D721Med (cell line): ENCODE measurements at regions not wholly inside any gene's neighbourhood (a gene's known extent, or its start where the extent isn't known, plus 50 kb on each side); places are given as distances from the start of the nearest gene placed in this dataset.

Experiments used
- DNase-seq: peaks from one replicate; pipeline ENCODE4 v3.0.0; 2011; ENCODE audit warnings: low spot score; ENCODE audit not compliant: insufficient read length
- FAIRE-seq: peaks from 2 replicates; lab custom pipeline; 2011; peaks lifted over from hg19 to GRCh38; lab: Jason Lieb, UNC
- TF ChIP-seq, protein P1 (sequence below): IDR thresholded peaks from 2 replicates; pipeline ENCODE4 v1.5.1; 2012; ENCODE audit warnings: mild to moderate bottlenecking, control low read depth; ENCODE audit not compliant: insufficient read depth; ENCODE audit errors: missing control alignments

DNA sequence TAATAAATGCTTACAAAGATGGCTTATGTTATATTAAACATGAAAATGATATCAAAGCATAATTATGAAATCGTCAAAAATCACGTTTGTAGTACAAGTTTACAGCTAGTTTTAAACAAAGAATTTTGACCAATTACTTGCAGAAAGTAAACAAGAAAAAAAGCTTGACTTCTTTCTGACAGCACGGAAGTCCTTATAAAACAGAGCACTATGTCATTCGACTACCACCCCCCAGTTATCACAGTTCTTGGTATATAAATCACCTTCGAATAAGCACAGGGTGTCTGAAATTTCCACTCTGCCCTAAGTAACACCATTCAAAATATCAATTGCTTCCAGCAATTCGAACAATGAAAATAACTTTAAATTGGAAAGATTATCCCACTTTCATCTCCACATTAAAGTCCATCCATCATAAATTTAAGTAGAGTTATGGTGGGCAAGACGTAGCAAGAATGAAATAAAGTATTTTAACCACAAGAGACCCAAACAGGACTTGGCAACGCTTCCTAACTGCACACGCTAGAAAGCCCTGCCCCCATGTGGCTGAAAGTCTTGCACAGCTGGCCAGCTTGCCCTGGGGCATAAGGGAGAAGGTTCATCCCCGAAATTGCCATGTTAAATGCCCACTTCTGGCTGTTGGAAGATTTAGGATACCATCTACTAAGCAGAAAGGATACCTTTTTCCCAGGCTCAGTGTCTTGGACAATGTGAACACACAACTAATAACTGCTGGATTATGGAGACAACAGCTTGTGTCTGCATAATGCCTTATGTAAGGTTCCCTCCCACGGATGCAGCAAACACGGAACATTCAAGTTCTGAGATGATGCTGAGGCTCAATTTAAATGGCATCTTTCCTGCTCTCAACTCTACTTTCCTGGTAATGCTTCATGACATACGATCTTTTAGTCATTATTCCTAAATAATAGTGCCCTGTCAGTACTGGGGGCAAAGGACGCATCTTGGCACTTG lies 116.4 kb upstream of the TJP1 start:
- TF ChIP-seq, protein P1, sequence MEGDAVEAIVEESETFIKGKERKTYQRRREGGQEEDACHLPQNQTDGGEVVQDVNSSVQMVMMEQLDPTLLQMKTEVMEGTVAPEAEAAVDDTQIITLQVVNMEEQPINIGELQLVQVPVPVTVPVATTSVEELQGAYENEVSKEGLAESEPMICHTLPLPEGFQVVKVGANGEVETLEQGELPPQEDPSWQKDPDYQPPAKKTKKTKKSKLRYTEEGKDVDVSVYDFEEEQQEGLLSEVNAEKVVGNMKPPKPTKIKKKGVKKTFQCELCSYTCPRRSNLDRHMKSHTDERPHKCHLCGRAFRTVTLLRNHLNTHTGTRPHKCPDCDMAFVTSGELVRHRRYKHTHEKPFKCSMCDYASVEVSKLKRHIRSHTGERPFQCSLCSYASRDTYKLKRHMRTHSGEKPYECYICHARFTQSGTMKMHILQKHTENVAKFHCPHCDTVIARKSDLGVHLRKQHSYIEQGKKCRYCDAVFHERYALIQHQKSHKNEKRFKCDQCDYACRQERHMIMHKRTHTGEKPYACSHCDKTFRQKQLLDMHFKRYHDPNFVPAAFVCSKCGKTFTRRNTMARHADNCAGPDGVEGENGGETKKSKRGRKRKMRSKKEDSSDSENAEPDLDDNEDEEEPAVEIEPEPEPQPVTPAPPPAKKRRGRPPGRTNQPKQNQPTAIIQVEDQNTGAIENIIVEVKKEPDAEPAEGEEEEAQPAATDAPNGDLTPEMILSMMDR: peak; percentile 12
- FAIRE-seq (no peak), DNase-seq (no peak)

DNA sequence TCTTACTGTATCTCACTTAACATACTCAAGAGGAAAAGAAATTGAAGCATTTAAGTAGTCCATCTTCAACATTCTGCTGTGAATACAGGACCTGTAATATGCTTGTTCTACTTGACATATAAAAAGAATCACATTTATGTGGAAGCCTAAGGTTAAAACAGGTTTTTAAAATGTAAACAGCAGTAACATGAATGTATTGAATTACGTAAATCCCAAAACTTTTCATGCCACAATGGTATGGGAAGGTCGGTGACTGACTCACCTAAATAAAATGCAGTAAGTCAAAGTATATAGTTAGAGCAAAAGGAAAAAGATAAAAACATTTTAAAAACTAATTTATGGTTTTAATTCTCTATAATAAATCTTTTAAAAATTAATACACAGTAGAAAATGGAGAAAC lies 115.7 kb upstream of the TJP1 start:
- FAIRE-seq: peak; percentile 72
- TF ChIP-seq, protein P1: no peak
- DNase-seq: no peak

DNA sequence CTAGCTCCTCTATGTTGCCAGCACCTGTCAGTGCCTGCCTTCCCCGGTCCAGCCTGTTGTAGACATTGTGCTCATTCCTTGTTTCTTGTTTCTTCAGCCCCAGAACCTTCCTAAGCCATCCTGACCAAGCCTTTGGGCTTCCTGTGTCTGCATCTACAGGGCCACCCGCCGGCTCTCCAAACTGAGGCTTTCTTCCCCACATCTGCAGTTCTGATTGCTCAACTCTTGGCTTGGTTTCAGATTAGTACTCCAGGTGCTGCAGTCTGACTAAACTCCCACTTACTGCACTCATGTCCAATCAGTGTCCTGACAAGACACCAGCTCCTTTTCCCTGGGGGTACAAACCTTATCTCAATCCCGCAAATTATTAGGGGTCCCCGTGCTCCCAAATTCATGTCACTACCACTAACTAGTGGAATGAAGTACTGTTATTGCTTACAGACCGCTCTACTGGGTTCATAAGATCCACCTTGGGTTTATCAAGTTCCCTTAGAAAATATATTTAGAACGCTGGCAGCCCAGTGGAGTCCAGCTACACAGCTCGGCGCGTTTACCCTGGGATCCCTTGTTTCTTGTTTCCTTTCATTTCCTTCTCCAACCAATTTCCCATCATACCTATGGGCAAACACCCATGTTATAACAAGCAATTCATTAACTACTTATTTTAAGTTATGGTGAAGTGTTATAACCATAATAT lies 114.2 kb upstream of the TJP1 start:
- DNase-seq (no peak), FAIRE-seq (no peak)
- TF ChIP-seq, protein P1: no peak

DNA sequence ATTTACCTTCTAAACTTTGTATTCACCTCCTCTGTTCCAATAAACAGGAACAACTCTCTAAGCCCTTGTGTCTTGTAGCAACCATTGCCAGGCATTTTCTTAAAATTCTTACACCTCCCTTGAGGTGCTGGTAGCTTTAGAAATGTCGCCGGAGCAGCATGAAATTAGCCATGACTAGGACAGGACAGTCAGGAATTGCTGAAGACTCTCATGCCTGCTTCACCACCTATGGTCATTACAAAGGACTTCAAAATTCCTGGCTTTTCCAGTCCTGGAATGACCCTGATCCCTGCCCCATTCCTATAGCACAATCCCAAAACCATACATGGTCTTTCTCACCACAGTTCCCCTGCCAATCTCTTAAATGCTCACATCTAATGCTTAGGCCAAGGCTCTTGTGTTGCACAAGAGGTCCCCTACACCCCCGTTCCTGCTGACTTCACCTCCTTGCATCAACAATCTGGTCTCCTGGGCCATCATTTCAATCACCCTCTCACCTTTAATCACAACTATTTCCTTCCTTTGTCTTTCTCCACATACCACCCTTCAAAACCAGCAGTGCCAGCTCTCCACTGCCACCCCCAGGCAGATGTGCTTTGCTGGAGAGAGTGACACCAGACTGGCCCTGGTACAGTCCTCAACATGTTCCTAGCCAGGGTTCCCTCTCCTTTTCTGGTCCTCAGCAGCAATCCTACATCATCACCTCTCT lies 113.2 kb upstream of the TJP1 start:
- DNase-seq: no peak
- TF ChIP-seq, protein P1: peak; percentile 13
- no peak for FAIRE-seq

DNA sequence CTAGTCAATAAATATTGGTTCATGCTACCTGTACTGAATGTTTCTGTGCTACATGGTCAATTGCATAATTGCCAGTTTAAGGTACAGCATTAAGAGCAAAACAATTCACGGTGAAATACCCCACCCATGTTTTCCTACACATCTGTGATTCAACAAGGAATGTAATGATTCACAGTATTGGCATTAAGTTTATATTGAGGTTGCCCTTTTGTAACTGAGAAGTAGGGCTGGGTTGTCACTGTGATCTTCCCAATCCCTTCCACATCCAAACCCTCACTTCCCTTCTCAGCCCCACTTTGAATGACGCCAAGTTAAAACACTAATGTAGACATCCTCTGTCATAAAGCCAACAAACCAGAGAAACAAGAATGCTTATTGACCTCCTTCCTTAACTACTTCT lies 112.0 kb upstream of the TJP1 start:
- DNase-seq (no peak), FAIRE-seq (no peak)
- TF ChIP-seq, protein P1: no peak

DNA sequence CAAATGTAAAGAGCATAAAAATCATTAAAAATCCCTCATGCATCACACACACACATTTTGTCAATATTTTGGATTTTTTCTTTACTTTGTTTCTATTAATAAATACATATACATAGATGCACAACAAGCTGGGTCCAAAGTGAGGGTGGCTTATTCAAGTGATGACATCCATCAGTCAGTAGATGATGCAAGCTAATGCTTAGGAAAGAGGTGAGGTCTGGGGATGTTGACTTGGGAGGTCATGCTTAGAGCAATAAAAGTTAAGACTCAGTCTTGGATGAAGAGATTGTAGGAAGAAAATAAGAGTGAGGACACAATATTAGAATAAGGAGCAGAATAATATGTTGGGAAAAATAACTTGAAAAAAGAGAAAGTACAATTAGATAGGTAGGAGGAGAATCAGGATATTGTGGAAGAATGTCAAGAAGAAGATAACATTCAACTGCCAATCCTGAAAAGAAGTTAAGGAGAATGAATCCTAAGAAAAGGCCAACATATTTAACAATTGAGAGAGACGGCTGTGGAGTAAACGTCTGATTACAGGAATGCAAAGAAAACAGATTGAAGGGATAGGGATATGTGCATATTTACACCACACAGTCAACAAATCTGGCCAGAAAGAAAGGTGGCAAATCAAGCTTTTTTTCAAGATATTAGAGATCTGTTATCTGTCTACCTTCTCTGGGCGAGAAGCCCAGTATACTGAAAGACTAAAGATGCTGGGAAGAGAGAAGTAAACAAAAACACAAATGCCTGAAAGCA lies 111.0 kb upstream of the TJP1 start:
- TF ChIP-seq, protein P1: no peak
- DNase-seq: no peak
- no peak for FAIRE-seq
